ENCODE measurements at regions not wholly inside any gene's neighbourhood (a gene's known extent, or its start where the extent isn't known, plus 50 kb on each side); places are given as distances from the start of the nearest gene placed in this dataset.

DNA sequence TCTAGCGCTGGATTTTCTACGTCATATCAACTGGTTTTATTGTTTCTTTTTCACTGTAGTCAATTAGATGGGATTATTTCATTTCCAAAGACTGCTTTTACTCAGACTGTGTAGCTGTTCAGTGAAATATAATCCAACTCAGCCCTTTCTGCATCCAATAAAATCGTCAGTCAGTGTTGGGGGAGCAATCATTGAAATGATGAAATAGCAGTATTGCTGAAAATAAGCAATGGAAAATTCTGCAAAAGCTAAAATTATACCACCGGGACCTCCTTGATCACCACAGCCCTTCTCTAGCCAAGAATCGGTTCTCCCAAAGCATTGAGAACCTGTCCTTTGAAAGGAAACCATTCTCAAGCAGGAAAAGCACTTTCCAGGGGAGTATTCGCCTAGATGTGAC is 243.1 kb upstream of the TENM3 start:
- Mint-ChIP-seq H3K27ac (no peak overlapping the region), H3K4me1 (no peaks in the 10 kb centered on the region), H3K36me3 (ENCODE audit: low read depth) (no peaks in the 10 kb centered on the region), H3K4me3 (no peak overlapping the region), H3K9me3 (peaks cover 7% of the 10 kb centered on the region), H3K27me3 (no peaks in the 10 kb centered on the region)
- no peak for ATAC-seq (replicated peaks)

- H3K27ac Mint-ChIP-seq: no peak overlapping the region
- H3K9me3 Mint-ChIP-seq: peaks cover 12% of the 10 kb centered on the region
- H3K36me3 Mint-ChIP-seq (ENCODE audit: low read depth): no peaks in the 10 kb centered on the region
- no peaks in the 10 kb centered on the region for H3K27me3 Mint-ChIP-seq
- ATAC-seq (replicated peaks): no peak
- no peaks in the 10 kb centered on the region for H3K4me1 Mint-ChIP-seq
- H3K4me3 Mint-ChIP-seq: no peak overlapping the region
These were observed 232.3 kb upstream of the TENM3 start for GRCh38 chr4:182010876-182011275.

DNA sequence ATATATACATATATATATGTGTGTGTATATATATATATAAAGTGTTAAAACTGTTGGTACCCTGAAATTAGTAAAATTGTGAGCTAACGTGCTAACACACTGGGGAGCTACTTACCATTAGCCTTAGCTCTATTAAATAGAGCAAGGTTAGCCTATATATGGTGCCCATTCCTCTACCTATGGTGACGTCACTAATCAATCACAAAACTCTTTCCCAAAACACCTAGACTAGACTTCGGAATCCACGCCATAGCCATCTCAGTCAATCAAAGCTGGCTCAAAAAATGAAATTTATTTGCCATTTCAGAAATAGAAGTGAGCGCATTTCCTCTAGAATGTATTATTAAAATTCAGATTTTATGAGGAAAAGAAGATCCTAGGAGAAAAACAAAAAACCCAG is 229.0 kb upstream of the TENM3 start:
- ATAC-seq (replicated peaks): no peak
- no peak overlapping the region for H3K27ac Mint-ChIP-seq
- H3K36me3 Mint-ChIP-seq (ENCODE audit: low read depth): no peaks in the 10 kb centered on the region
- no peak overlapping the region for H3K4me3 Mint-ChIP-seq
- no peaks in the 10 kb centered on the region for H3K4me1 Mint-ChIP-seq
- H3K9me3 Mint-ChIP-seq: no peaks in the 10 kb centered on the region
- no peaks in the 10 kb centered on the region for H3K27me3 Mint-ChIP-seq

DNA sequence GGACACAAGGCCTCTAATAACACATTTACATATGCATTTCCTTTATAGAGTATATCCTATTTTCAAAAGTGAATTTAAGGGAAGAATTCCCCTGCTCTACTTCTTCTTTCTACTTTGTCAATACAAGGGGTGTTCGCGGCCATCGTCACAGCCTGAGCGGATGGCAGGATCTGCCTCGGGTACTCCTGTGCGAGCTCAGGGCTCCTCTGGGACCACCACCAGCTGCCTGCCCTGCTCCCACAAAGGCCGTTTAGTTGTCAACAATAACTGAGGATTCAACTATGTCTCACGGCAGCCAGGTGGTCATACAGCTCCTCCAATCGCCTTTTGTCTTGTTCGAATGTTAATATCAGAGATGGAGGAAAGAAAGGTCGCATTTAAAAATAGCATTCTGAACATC is 228.2 kb upstream of the TENM3 start:
- no peak overlapping the region for H3K27ac Mint-ChIP-seq
- no peaks in the 10 kb centered on the region for H3K27me3 Mint-ChIP-seq
- H3K36me3 Mint-ChIP-seq (ENCODE audit: low read depth): no peaks in the 10 kb centered on the region
- no peak for ATAC-seq (replicated peaks)
- no peaks in the 10 kb centered on the region for H3K9me3 Mint-ChIP-seq
- H3K4me1 Mint-ChIP-seq: no peaks in the 10 kb centered on the region
- H3K4me3 Mint-ChIP-seq: no peak overlapping the region

- no peak for ATAC-seq (replicated peaks)
- H3K4me3 Mint-ChIP-seq: no peak overlapping the region
- no peaks in the 10 kb centered on the region for H3K27me3 Mint-ChIP-seq
- no peaks in the 10 kb centered on the region for H3K36me3 Mint-ChIP-seq (ENCODE audit: low read depth)
- H3K9me3 Mint-ChIP-seq: no peaks in the 10 kb centered on the region
- H3K4me1 Mint-ChIP-seq: no peaks in the 10 kb centered on the region
- no peak overlapping the region for H3K27ac Mint-ChIP-seq
These were observed 227.3 kb upstream of the TENM3 start for GRCh38 chr4:182015893-182016292.

- Mint-ChIP-seq H3K4me1 (no peaks in the 10 kb centered on the region), H3K36me3 (ENCODE audit: low read depth) (no peaks in the 10 kb centered on the region), H3K27me3 (no peaks in the 10 kb centered on the region), H3K4me3 (no peak overlapping the region), H3K9me3 (no peaks in the 10 kb centered on the region), H3K27ac (no peak overlapping the region)
- ATAC-seq (replicated peaks): no peak
These were observed 226.2 kb upstream of the TENM3 start for GRCh38 chr4:182017038-182017437.

GRCh38 chr4:182018691-182019090 is 224.5 kb upstream of the TENM3 start:
- H3K9me3 Mint-ChIP-seq: no peaks in the 10 kb centered on the region

GRCh38 chr4:182019148-182019652 is 224.0 kb upstream of the TENM3 start:
- no peak for ATAC-seq (replicated peaks)
- no peak overlapping the region for H3K27ac Mint-ChIP-seq
- no peaks in the 10 kb centered on the region for H3K4me1 Mint-ChIP-seq

More at GRCh38 chr4:182018691-182019090, 224.5 kb upstream of the TENM3 start:
- Mint-ChIP-seq H3K27ac (no peak overlapping the region), H3K36me3 (ENCODE audit: low read depth) (no peaks in the 10 kb centered on the region), H3K27me3 (no peaks in the 10 kb centered on the region), H3K4me1 (no peaks in the 10 kb centered on the region), H3K4me3 (no peak overlapping the region)
- no peak for ATAC-seq (replicated peaks)

GRCh38 chr4:182022909-182023308 is 220.3 kb upstream of the TENM3 start:
- Mint-ChIP-seq H3K4me1 (no peaks in the 10 kb centered on the region), H3K4me3 (no peak overlapping the region), H3K36me3 (ENCODE audit: low read depth) (no peaks in the 10 kb centered on the region), H3K9me3 (peaks cover 7% of the 10 kb centered on the region), H3K27ac (no peak overlapping the region), H3K27me3 (no peaks in the 10 kb centered on the region)
- ATAC-seq (replicated peaks): no peak

More at GRCh38 chr4:182019148-182019652, 224.0 kb upstream of the TENM3 start:
- H3K27me3 Mint-ChIP-seq: no peaks in the 10 kb centered on the region
- H3K36me3 Mint-ChIP-seq (ENCODE audit: low read depth): no peaks in the 10 kb centered on the region
- no peaks in the 10 kb centered on the region for H3K9me3 Mint-ChIP-seq
- no peak overlapping the region for H3K4me3 Mint-ChIP-seq

GRCh38 chr4:182023469-182023868 is 219.7 kb upstream of the TENM3 start:
- no peak for ATAC-seq (replicated peaks)
- Mint-ChIP-seq H3K9me3 (peaks cover 7% of the 10 kb centered on the region), H3K27me3 (no peaks in the 10 kb centered on the region), H3K36me3 (ENCODE audit: low read depth) (no peaks in the 10 kb centered on the region), H3K4me3 (no peak overlapping the region), H3K4me1 (no peaks in the 10 kb centered on the region), H3K27ac (no peak overlapping the region)

DNA sequence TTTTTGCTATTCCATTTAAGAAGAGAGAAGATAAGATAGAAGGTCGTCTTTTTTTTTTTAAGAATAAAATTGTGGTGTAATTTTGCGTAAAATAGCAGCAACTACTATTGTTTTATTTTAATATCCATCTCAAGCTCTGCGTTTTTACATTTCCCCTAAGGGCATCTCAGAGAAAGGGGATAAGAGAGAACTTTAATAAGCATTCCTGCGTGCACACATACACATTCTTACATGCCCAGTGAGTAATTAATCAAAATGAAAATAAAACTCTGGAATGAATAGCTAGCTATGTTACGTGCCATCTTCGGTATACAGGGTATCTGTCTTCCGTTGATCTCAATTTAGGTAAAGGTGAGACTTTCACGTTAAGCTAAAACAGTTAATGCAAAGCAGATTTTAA is 200.3 kb upstream of the TENM3 start:
- no peaks in the 10 kb centered on the region for H3K36me3 Mint-ChIP-seq (ENCODE audit: low read depth)
- H3K27me3 Mint-ChIP-seq: no peaks in the 10 kb centered on the region
- H3K27ac Mint-ChIP-seq: no peak overlapping the region
- no peaks in the 10 kb centered on the region for H3K4me1 Mint-ChIP-seq
- peaks cover 3% of the 10 kb centered on the region for H3K9me3 Mint-ChIP-seq
- no peak overlapping the region for H3K4me3 Mint-ChIP-seq
- ATAC-seq (replicated peaks): no peak

GRCh38 chr4:182048871-182049270 is 194.3 kb upstream of the TENM3 start:
- no peak overlapping the region for H3K4me3 Mint-ChIP-seq
- H3K4me1 Mint-ChIP-seq: no peaks in the 10 kb centered on the region
- no peaks in the 10 kb centered on the region for H3K36me3 Mint-ChIP-seq (ENCODE audit: low read depth)
- H3K27ac Mint-ChIP-seq: no peak overlapping the region
- no peak for ATAC-seq (replicated peaks)
- peaks cover 3% of the 10 kb centered on the region for H3K9me3 Mint-ChIP-seq
- no peaks in the 10 kb centered on the region for H3K27me3 Mint-ChIP-seq

DNA sequence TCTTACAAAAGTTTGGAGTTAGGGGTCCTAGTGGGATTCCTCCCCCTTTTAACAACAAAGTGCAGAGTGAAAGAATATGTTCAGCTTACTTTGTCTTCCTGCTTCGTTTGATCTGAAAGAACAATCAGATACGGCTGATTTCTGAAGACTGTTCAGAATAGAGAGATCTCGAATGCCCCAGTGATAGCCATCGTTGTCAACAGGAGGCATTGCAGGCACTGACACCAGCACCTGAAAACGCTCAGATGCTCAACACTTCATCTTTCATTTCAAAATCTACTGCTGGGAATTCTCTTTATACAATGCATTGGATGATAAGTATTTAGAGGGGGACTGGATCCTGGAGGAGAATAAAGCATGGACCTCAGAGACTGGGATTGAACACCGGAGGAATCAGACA is 186.3 kb upstream of the TENM3 start:
- Mint-ChIP-seq H3K36me3 (ENCODE audit: low read depth) (no peaks in the 10 kb centered on the region), H3K27ac (no peak overlapping the region), H3K4me1 (no peaks in the 10 kb centered on the region), H3K4me3 (no peak overlapping the region), H3K27me3 (no peaks in the 10 kb centered on the region), H3K9me3 (no peaks in the 10 kb centered on the region)
- ATAC-seq (replicated peaks): no peak

DNA sequence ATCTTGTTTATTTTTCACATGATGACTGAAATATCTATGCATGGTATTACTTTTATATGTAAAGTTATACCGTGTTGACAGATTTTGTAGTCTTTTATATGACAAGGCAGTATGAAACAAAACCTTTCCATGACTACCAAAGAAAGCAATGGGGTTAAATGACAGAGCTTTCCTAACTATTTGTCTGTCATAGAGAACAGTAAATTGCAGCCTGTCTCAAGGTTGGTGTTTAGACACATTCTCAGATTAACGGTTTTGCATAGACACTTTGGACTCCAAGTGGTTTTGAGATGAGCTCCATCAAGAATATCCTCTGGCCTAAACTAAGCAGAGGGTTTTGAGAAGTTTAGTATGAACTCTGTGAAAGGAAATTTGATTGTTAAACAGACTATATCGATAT is 180.7 kb upstream of the TENM3 start:
- Mint-ChIP-seq H3K4me1 (no peaks in the 10 kb centered on the region), H3K9me3 (no peaks in the 10 kb centered on the region), H3K36me3 (ENCODE audit: low read depth) (no peaks in the 10 kb centered on the region), H3K4me3 (no peak overlapping the region), H3K27ac (no peak overlapping the region), H3K27me3 (no peaks in the 10 kb centered on the region)
- ATAC-seq (replicated peaks): no peak

GRCh38 chr4:182062936-182063335 is 180.3 kb upstream of the TENM3 start:
- H3K36me3 Mint-ChIP-seq (ENCODE audit: low read depth): no peaks in the 10 kb centered on the region
- H3K27me3 Mint-ChIP-seq: no peaks in the 10 kb centered on the region
- no peak overlapping the region for H3K27ac Mint-ChIP-seq
- no peak for ATAC-seq (replicated peaks)
- no peaks in the 10 kb centered on the region for H3K9me3 Mint-ChIP-seq
- no peak overlapping the region for H3K4me3 Mint-ChIP-seq
- H3K4me1 Mint-ChIP-seq: no peaks in the 10 kb centered on the region

DNA sequence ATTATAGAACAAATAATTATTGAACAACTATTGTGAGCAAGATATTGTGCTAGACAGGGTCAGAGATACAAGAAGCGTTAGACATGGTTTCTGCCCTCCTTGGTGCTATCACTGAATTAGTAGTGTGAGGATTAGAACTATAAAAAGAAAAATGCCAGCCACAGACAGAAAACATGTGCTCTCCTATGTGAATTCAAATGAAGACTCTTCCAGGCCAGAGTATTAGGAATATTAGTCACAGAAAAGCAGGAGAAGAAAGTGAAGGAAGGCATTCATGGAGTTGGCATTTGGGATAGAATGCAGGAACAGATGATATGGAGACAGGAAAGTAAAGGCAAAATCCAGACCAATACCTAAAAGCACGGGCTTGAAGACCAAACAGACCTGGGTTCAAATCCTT is 179.6 kb upstream of the TENM3 start:
- H3K27ac Mint-ChIP-seq: no peak overlapping the region
- no peaks in the 10 kb centered on the region for H3K27me3 Mint-ChIP-seq
- no peak for ATAC-seq (replicated peaks)
- no peaks in the 10 kb centered on the region for H3K36me3 Mint-ChIP-seq (ENCODE audit: low read depth)
- no peaks in the 10 kb centered on the region for H3K9me3 Mint-ChIP-seq
- no peak overlapping the region for H3K4me3 Mint-ChIP-seq
- H3K4me1 Mint-ChIP-seq: no peaks in the 10 kb centered on the region
